Neural progenitor cell (in vitro differentiated cells): ENCODE measurements at regions not wholly inside any gene's neighbourhood (a gene's known extent, or its start where the extent isn't known, plus 50 kb on each side); places are given as distances from the start of the nearest gene placed in this dataset.

Source experiments
- DNase-seq: peaks from one replicate; pipeline ENCODE4 v3.0.0-alpha.2; 2016; ENCODE audit warnings: low spot score
- H2AFZ ChIP-seq: fragments of 200-600 bp; sonication (generic); replicated peaks from 2 replicates; pipeline ENCODE4 v1.6.1; 2016; ENCODE audit warnings: antibody characterized with exemption
- H3F3A ChIP-seq: fragments of 200-600 bp; sonication (generic); 2 replicates; pipeline ENCODE4 v1.6.1; 2016; ENCODE audit warnings: antibody characterized with exemption, low read depth
- H3K27ac ChIP-seq: fragments of 200-600 bp; sonication (generic); 2 replicates; pipeline ENCODE4 v1.5.1; 2016; ENCODE audit warnings: mild to moderate bottlenecking
- H3K27me3 ChIP-seq: fragments of 200-600 bp; sonication (generic); 2 replicates; pipeline ENCODE4 v1.6.1; 2016; ENCODE audit warnings: mild to moderate bottlenecking, moderate library complexity
- H3K36me3 ChIP-seq: fragments of 200-600 bp; sonication (generic); 2 replicates; pipeline ENCODE4 v1.5.1; 2016
- H3K4me1 ChIP-seq: fragments of 200-600 bp; sonication (generic); 2 replicates; pipeline ENCODE4 v1.6.1; 2016; ENCODE audit warnings: mixed run types
- H3K4me2 ChIP-seq: fragments of 200-600 bp; sonication (generic); 2 replicates; pipeline ENCODE4 v1.6.1; 2016
- H3K4me3 ChIP-seq: fragments of 200-600 bp; sonication (generic); 2 replicates; pipeline ENCODE4 v1.5.1; 2016
- H3K79me2 ChIP-seq: fragments of 200-600 bp; sonication (generic); 2 replicates; pipeline ENCODE4 v1.6.1; 2016; ENCODE audit warnings: low read depth
- H3K9ac ChIP-seq: fragments of 200-600 bp; sonication (generic); 2 replicates; pipeline ENCODE4 v1.6.1; 2016
- H3K9me3 ChIP-seq: fragments of 200-600 bp; sonication (generic); 2 replicates; pipeline ENCODE4 v1.5.1; 2016; ENCODE audit warnings: low read depth
- H4K20me1 ChIP-seq: fragments of 200-600 bp; sonication (generic); 2 replicates; pipeline ENCODE4 v1.6.1; 2016; ENCODE audit warnings: low read depth
- H3K27ac Mint-ChIP-seq: 3 replicates; pipeline ENCODE4 v1.8.0; 2021; ENCODE audit warnings: mixed read lengths
- H3K27me3 Mint-ChIP-seq: 2 replicates; pipeline ENCODE4 v1.8.0; 2022; ENCODE audit warnings: low read depth, mild to moderate bottlenecking, inconsistent platforms, moderate library complexity, mixed read lengths; ENCODE audit not compliant: insufficient read depth
- H3K36me3 Mint-ChIP-seq: 3 replicates; pipeline ENCODE4 v1.8.0; 2021; ENCODE audit warnings: mixed read lengths
- H3K4me1 Mint-ChIP-seq: 3 replicates; pipeline ENCODE4 v1.8.0; 2021; ENCODE audit warnings: mixed read lengths
- H3K4me3 Mint-ChIP-seq: 3 replicates; pipeline ENCODE4 v1.8.0; 2021; ENCODE audit warnings: mild to moderate bottlenecking, moderate library complexity, mixed read lengths
- H3K9me3 Mint-ChIP-seq: 3 replicates; pipeline ENCODE4 v1.8.0; 2020; ENCODE audit warnings: mixed read lengths
- EZH2 ChIP-seq: fragments of 200-600 bp; sonication (generic); IDR thresholded peaks from 2 replicates; pipeline ENCODE4 v1.6.1; 2017; ENCODE audit warnings: antibody characterized with exemption, mild to moderate bottlenecking, moderate library complexity
- EZH2phosphoT487 ChIP-seq: fragments of 200-600 bp; sonication (generic); IDR thresholded peaks from 2 replicates; pipeline ENCODE4 v1.6.1; 2017; ENCODE audit warnings: antibody characterized with exemption
- TF ChIP-seq, protein P1 (sequence below): fragments of 200-600 bp; sonication (generic); IDR thresholded peaks from 2 replicates; pipeline ENCODE4 v1.5.1; 2017; ENCODE audit warnings: antibody characterized with exemption, mild to moderate bottlenecking

- Histone ChIP-seq H3K9me3 (no peaks in the 10 kb centered on the region), H4K20me1 (no peaks in the 10 kb centered on the region), H3F3A (no peaks in the 10 kb centered on the region), H3K4me2 (no peak overlapping the region), H3K36me3 (no peaks in the 10 kb centered on the region), H2AFZ (no peak overlapping the region), H3K79me2 (no peaks in the 10 kb centered on the region), H3K27ac (no peak overlapping the region), H3K9ac (no peak overlapping the region), H3K4me1 (no peaks in the 10 kb centered on the region), H3K4me3 (no peak overlapping the region), H3K27me3 (no peaks in the 10 kb centered on the region)
- Mint-ChIP-seq H3K4me3 (no peak overlapping the region), H3K4me1 (peaks cover 13% of the 10 kb centered on the region), H3K36me3 (no peaks in the 10 kb centered on the region), H3K27ac (no peak overlapping the region), H3K9me3 (no peaks in the 10 kb centered on the region), H3K27me3 (peaks cover 2% of the 10 kb centered on the region)
- TF ChIP-seq EZH2phosphoT487 = no peak
- no peak for TF ChIP-seq EZH2
- TF ChIP-seq, protein P1, sequence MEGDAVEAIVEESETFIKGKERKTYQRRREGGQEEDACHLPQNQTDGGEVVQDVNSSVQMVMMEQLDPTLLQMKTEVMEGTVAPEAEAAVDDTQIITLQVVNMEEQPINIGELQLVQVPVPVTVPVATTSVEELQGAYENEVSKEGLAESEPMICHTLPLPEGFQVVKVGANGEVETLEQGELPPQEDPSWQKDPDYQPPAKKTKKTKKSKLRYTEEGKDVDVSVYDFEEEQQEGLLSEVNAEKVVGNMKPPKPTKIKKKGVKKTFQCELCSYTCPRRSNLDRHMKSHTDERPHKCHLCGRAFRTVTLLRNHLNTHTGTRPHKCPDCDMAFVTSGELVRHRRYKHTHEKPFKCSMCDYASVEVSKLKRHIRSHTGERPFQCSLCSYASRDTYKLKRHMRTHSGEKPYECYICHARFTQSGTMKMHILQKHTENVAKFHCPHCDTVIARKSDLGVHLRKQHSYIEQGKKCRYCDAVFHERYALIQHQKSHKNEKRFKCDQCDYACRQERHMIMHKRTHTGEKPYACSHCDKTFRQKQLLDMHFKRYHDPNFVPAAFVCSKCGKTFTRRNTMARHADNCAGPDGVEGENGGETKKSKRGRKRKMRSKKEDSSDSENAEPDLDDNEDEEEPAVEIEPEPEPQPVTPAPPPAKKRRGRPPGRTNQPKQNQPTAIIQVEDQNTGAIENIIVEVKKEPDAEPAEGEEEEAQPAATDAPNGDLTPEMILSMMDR = no peak
- DNase-seq = no peak
Measured at GRCh38 chr3:118473343-118473742, 561.3 kb downstream of the IGSF11 start.

- no peaks in the 10 kb centered on the region for H4K20me1 ChIP-seq
- Mint-ChIP-seq H3K4me3 (no peak overlapping the region), H3K27ac (no peak overlapping the region), H3K27me3 (peaks cover 2% of the 10 kb centered on the region), H3K9me3 (no peaks in the 10 kb centered on the region), H3K4me1 (no peaks in the 10 kb centered on the region), H3K36me3 (no peaks in the 10 kb centered on the region)
- H3K36me3 ChIP-seq = no peaks in the 10 kb centered on the region
- H3K9ac ChIP-seq = no peak overlapping the region
- H3K4me3 ChIP-seq = no peak overlapping the region
- H3F3A ChIP-seq = no peaks in the 10 kb centered on the region
- H3K4me1 ChIP-seq = peaks cover 16% of the 10 kb centered on the region
- no peak for DNase-seq
- TF ChIP-seq, protein P1 = no peak
- H3K4me2 ChIP-seq = no peak overlapping the region
- H3K9me3 ChIP-seq = no peaks in the 10 kb centered on the region
- no peaks in the 10 kb centered on the region for H3K27me3 ChIP-seq
- no peaks in the 10 kb centered on the region for H3K79me2 ChIP-seq
- H2AFZ ChIP-seq = peak overlapping the region; percentile 58
- H3K27ac ChIP-seq = no peak overlapping the region
Measured at GRCh38 chr3:118476885-118477618, 557.6 kb downstream of the IGSF11 start.

DNA sequence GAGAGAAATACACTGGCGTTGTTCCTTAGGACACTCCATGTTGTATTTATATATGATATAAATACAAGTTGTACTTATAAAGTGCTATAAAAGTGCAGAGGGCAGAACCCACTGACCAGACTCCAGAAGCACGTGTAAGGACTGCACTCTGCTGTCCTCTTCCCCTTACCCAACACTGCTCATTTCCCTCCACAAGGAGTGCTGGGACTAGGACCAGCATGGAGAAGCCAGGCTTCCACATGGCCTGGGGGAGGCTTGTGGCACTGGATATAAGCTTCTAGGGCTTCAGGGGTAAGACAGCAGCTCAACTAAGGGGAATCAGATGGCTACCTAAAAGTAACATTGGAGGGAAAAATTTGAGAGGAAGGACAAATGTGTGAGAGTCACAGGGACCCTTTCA is 556.9 kb downstream of the IGSF11 start:
- no peak overlapping the region for H3K27ac Mint-ChIP-seq
- H3K4me1 Mint-ChIP-seq = no peaks in the 10 kb centered on the region
- no peaks in the 10 kb centered on the region for H3F3A ChIP-seq
- H3K36me3 ChIP-seq = no peaks in the 10 kb centered on the region
- no peaks in the 10 kb centered on the region for H4K20me1 ChIP-seq
- H3K27ac ChIP-seq = no peak overlapping the region
- H3K4me2 ChIP-seq = no peak overlapping the region
- no peak overlapping the region for H2AFZ ChIP-seq
- no peak overlapping the region for H3K9ac ChIP-seq
- H3K4me1 ChIP-seq = peaks cover 16% of the 10 kb centered on the region
- H3K79me2 ChIP-seq = no peaks in the 10 kb centered on the region
- no peaks in the 10 kb centered on the region for H3K9me3 ChIP-seq
- H3K27me3 ChIP-seq = no peaks in the 10 kb centered on the region
- peaks cover 2% of the 10 kb centered on the region for H3K27me3 Mint-ChIP-seq
- no peaks in the 10 kb centered on the region for H3K9me3 Mint-ChIP-seq
- TF ChIP-seq, protein P1 = no peak
- TF ChIP-seq EZH2phosphoT487 = no peak
- TF ChIP-seq EZH2 = no peak
- no peaks in the 10 kb centered on the region for H3K36me3 Mint-ChIP-seq
- H3K4me3 ChIP-seq = no peak overlapping the region
- H3K4me3 Mint-ChIP-seq = no peak overlapping the region
- no peak for DNase-seq
